Progenitor cell of endocrine pancreas (in vitro differentiated cells): ENCODE measurements at regions not wholly inside any gene's neighbourhood (a gene's known extent, or its start where the extent isn't known, plus 50 kb on each side); places are given as distances from the start of the nearest gene placed in this dataset.

ENCODE experiments used
- DNase-seq: peaks from one replicate; pipeline ENCODE4 v3.0.0; 2021; ENCODE audit warnings: low spot score; ENCODE audit not compliant: unreplicated experiment
- H3K27ac Mint-ChIP-seq: 2 replicates; pipeline ENCODE4 v1.8.0; 2021; ENCODE audit warnings: mild to moderate bottlenecking, moderate library complexity, mixed read lengths
- H3K27me3 Mint-ChIP-seq: 2 replicates; pipeline ENCODE4 v1.8.0; 2021; ENCODE audit warnings: mixed read lengths
- H3K36me3 Mint-ChIP-seq: 2 replicates; pipeline ENCODE4 v1.8.0; 2022; ENCODE audit warnings: mixed read lengths; ENCODE audit not compliant: insufficient read depth
- H3K4me1 Mint-ChIP-seq: 2 replicates; pipeline ENCODE4 v1.8.0; 2021; ENCODE audit warnings: low read depth, mixed read lengths
- H3K4me3 Mint-ChIP-seq: 2 replicates; pipeline ENCODE4 v1.8.0; 2021; ENCODE audit warnings: low read depth, mild to moderate bottlenecking, moderate library complexity, mixed read lengths
- H3K9me3 Mint-ChIP-seq: 2 replicates; pipeline ENCODE4 v1.8.0; 2021; ENCODE audit warnings: low read depth, mixed read lengths
- CTCF ChIP-seq: fragments of 200-600 bp; sonication (generic); IDR thresholded peaks from one replicate; pipeline ENCODE4 v1.5.0; 2021; ENCODE audit warnings: antibody characterized with exemption, mild to moderate bottlenecking; ENCODE audit not compliant: unreplicated experiment

- H3K27me3 Mint-ChIP-seq, result peaks cover 9% of the 10 kb centered on the region
- TF ChIP-seq CTCF, result no peak
- H3K4me1 Mint-ChIP-seq, result peaks cover 7% of the 10 kb centered on the region
- H3K9me3 Mint-ChIP-seq, result peaks cover 9% of the 10 kb centered on the region
- no peak overlapping the region for H3K4me3 Mint-ChIP-seq
- no peaks in the 10 kb centered on the region for H3K36me3 Mint-ChIP-seq
- DNase-seq, result no peak
- no peak overlapping the region for H3K27ac Mint-ChIP-seq
Measured at GRCh38 chr18:5040476-5040875, 156.6 kb downstream of the AKAIN1 start.

GRCh38 chr18:5036523-5036922 is 160.5 kb downstream of the AKAIN1 start:
- H3K9me3 Mint-ChIP-seq, result peaks cover 26% of the 10 kb centered on the region
- peaks cover 9% of the 10 kb centered on the region for H3K27me3 Mint-ChIP-seq
- H3K4me1 Mint-ChIP-seq, result peaks cover 7% of the 10 kb centered on the region
- DNase-seq, result no peak
- H3K36me3 Mint-ChIP-seq, result peaks cover 1% of the 10 kb centered on the region
- H3K4me3 Mint-ChIP-seq, result no peak overlapping the region
- TF ChIP-seq CTCF, result no peak
- no peak overlapping the region for H3K27ac Mint-ChIP-seq

- no peak overlapping the region for H3K4me3 Mint-ChIP-seq
- H3K27me3 Mint-ChIP-seq, result no peaks in the 10 kb centered on the region
- H3K36me3 Mint-ChIP-seq, result peaks cover 1% of the 10 kb centered on the region
- peaks cover 12% of the 10 kb centered on the region for H3K4me1 Mint-ChIP-seq
- H3K27ac Mint-ChIP-seq, result no peak overlapping the region
- H3K9me3 Mint-ChIP-seq, result peaks cover 26% of the 10 kb centered on the region
- no peak for TF ChIP-seq CTCF
- DNase-seq, result no peak
Measured at GRCh38 chr18:5031216-5031615, 165.8 kb downstream of the AKAIN1 start.

- Mint-ChIP-seq H3K27ac (no peak overlapping the region), H3K27me3 (no peaks in the 10 kb centered on the region), H3K4me1 (peaks cover 12% of the 10 kb centered on the region), H3K36me3 (peaks cover 1% of the 10 kb centered on the region), H3K9me3 (peaks cover 21% of the 10 kb centered on the region), H3K4me3 (no peak overlapping the region)
- no peak for TF ChIP-seq CTCF
- no peak for DNase-seq
Measured at GRCh38 chr18:5030636-5031035, 166.4 kb downstream of the AKAIN1 start.

- peaks cover 17% of the 10 kb centered on the region for H3K9me3 Mint-ChIP-seq
- TF ChIP-seq CTCF, result no peak
Measured at GRCh38 chr18:5029592-5029991, 167.5 kb downstream of the AKAIN1 start.

GRCh38 chr18:5024741-5025140 is 172.3 kb downstream of the AKAIN1 start:
- no peak for DNase-seq
- Mint-ChIP-seq H3K9me3 (peaks cover 4% of the 10 kb centered on the region), H3K27me3 (peaks cover 13% of the 10 kb centered on the region), H3K27ac (no peak overlapping the region), H3K4me1 (peaks cover 11% of the 10 kb centered on the region), H3K36me3 (no peaks in the 10 kb centered on the region), H3K4me3 (no peak overlapping the region)
- no peak for TF ChIP-seq CTCF

More at GRCh38 chr18:5029592-5029991, 167.5 kb downstream of the AKAIN1 start:
- Mint-ChIP-seq H3K27me3 (peaks cover 1% of the 10 kb centered on the region), H3K4me3 (no peak overlapping the region), H3K4me1 (peaks cover 12% of the 10 kb centered on the region), H3K36me3 (no peaks in the 10 kb centered on the region), H3K27ac (peak overlapping the region; percentile 21)
- no peak for DNase-seq
